GM19025 (cell line): ENCODE measurements at regions not wholly inside any gene's neighbourhood (a gene's known extent, or its start where the extent isn't known, plus 50 kb on each side); places are given as distances from the start of the nearest gene placed in this dataset.

ENCODE experiments used
- ATAC-seq: cut with Tn5 transposase; IDR thresholded peaks from one replicate; pipeline ENCODE4 v1.9.1; 2021; ENCODE audit warnings: mild to moderate bottlenecking, low read depth, moderate library complexity; ENCODE audit not compliant: unreplicated experiment

DNA sequence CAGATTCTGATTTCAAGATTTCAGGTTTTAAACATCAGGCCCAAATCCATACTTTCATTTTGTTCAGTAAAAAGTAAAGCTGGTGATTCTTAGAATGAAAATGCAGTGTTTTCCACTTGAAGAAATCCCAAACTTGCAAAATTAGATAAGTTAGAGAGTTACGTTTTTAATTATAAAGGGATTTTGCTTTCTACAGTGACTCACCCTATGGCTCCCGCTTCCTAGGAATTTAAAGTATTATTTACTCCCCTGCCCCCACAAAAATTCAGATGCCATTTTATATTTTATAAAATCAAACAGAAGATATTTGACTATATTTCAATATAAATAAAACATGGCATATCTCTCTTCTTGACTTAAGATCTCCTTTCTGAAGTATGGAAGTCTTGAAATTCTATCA lies 402.9 kb downstream of the ZSWIM6 start:
- ATAC-seq: no peak

DNA sequence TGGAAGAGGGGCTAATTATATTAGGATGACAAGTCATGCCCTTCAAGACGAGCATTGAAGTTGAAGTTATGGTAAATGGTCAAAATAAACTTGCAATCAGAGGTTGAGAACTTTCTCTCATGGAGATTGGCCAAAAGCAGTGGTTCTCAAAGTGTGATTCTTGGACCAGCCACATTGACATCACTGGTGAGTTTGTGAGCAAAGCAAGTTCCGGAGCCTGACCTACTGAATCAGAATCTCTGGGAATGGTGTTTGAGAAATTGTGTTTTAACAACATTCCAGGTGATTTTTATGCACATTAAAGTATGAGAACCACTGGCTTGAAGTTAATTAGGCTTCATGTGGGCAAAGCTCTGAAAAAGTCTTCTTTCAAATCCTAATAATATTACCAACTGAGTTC lies 403.5 kb downstream of the ZSWIM6 start:
- ATAC-seq: no peak

DNA sequence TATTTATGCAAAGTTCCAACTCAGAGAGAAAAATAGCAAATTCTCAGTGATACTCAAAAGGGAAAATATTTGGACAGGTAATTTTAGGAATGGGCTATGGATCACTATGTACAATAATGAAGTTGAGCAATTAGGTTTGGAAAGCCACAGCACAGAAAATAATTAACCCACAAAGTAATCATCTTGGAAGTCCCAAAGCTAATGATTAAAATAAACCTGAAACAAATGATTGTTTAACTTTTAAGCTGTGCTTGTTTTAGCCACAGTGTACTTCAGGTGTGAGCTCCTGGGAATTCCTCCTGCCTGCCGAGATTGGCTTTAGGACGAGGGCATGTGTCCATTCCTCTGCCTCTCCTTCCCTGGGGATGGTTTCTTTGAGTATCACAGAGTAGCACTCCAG lies 403.9 kb downstream of the ZSWIM6 start:
- no peak for ATAC-seq

DNA sequence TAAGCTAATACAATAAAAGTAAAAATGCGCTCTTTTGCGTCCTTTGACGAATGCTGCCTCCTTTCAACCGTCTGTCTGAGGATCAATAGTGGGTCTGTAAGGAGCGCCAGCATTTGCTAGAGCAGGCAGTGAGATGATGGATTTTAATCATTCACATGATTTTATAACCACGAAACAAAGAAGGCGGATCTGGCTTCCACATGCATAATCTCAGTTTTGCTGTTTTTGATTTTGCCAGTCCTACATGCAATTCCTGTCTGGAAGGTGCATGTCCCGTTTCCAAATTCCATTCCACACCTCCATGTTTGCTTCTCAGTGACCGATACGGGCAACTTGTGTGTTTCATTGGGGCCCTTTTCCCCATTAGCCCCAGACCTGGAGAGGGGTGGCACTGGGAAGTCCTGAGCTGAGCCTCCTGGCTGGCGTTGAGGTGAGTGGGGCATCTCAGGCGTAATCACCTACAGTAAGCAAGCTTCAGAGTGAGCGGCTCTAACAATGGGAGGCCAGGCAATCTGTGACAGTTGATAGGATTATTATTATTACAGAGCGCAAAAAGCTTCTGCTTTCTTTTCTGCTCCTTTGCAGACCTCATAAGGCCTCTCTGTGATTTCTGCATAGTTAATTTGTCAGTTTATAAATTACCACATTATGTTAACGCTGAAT lies 405.4 kb downstream of the ZSWIM6 start:
- ATAC-seq: no peak

DNA sequence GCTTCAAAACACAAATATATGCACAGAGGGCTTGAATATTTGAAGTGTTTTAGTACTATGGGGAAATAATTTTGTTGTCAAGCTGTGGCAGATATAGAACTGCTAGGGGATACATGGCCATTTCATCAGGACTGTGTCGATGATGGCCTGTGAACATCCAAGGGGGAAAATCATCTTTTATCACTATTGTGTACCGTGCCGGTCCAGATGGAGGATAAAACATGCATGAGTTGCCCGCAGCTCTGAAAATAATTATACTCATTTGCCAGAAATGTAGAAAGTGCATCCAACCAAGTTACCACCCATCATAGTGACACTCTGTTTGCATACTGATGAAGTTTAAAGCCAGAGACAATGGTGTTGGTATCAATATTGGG lies 405.9 kb downstream of the ZSWIM6 start:
- no peak for ATAC-seq

DNA sequence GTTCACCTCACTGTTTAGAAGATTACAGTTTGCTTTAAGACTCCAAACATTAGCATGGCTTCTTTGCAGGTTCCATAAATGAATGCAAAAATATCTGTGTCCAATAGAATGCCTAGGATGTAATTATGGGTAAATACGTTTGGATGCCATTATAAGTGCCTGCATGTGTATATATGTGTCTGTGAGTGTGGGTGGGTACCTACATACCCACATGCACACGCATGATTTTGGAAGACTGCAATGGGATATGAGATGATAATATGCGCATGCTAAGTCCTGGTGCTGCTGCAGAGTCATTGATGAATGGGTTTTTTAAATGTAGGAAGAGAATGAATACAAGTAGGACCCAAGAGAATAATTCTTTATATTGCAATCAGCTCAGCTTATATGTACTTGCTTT lies 406.4 kb downstream of the ZSWIM6 start:
- no peak for ATAC-seq

DNA sequence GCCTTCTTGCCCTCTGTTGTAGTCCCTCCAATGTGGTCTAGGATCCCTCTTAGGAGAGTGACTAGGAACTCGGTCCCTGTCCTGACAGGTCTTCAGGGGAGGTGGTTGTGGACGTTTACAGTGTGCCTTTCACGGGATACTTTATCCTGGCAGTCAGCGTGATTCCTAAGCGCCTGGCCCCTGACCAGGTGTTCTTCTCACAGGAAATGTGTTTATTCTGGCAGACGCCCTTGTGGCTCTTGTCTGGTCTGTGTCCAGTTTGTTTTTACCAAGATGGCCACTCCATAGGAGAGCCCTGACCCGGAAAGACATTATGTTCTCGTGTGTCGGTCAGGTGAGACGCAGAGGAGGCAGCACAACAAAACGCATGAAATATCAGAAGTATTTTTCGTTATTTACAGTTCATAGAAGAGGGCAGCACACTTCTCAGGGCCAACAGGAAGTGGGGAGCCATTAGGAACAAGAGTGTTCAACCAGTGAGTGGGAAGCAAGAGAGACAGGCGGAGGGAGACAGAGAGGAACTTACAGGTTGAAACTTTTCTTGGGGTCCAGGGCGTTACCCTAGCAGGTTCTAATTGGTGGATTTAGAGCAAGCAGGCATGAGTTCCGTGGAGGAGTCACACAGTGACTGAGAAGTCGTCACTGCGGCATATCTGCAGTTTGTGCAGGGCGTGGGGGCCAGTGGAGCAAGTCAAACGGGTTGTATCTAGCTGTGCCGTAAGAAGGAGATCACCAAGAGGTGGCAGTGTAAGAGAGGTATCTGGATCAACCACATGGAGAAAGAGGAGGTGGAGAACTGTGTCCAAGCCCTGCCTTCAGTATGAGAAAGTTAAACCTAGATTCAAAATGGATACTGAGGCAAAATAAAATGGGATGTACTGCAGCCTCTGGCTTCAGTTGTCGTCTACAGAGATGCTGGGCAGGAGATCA lies 412.9 kb downstream of the ZSWIM6 start:
- ATAC-seq: no peak

DNA sequence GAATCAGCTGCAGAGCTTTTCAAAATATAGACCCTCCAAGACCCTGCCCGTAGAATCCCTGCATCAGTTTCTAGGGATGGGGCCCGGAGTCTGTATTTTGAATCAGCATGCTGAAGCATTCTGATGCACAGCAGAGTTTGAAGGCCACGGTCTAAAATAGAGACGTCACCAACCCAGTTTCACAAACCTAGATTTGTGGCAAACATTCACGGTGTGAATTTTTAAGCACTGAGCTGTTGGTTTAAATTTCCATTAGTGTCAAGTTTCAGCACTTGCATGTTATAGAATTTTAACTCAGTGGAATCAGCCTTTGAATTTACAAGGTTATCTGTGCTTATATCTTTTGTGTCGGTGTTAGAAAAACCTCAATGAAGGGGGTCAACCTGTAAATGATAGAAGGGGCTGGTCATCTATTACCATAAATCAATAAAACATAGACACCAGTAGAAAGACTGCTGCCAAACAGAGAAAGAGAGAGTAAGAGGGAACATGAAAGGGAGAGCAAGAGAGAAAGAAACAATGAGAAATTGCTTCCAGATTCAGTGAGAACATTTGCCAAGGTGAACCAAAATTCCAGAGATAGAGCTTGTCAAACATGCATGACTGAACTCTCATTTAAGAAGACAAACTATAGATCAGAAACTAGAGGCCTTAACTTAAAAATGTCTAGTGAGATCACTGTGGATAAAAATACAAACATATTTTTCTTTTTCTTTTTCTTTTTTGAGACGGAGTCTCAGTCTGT lies 414.9 kb downstream of the ZSWIM6 start:
- ATAC-seq: no peak

DNA sequence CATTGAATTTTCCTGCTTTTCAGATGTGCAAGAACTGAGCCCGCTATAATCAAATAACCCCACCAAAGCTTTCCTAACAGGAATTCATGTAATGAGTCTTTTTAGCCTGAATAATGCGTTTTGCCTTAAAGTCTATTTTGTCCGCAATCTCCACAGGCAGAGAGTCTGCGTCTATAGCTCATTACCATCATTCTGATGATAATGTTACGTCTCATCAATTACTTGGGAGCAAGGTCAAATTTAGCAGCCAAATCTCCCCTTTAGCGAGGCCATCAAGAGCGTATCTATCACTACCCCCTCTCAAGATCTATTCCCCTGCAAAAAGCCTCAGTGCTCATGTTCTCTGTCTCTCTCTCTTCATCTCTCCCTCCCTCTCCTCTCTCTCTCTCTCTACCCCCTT lies 416.1 kb downstream of the ZSWIM6 start:
- no peak for ATAC-seq

DNA sequence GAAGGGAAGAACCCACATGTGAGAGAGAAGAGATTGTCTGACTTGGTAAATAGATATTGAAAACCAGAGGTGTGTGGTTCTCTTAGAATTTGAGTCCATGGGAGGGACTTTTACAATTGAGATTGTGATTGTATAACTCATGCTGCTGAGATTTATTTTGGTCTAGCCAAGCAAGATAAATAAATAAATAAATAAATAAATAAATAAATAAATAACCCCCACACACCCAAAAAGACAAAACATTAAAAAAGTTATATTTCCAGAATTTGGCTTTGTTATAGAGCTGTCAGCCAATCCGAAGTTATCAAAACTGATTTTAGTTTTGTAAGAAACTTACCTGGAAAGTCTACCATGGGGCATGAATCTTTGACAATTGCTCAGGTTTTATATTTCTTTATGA lies 416.6 kb downstream of the ZSWIM6 start:
- no peak for ATAC-seq

DNA sequence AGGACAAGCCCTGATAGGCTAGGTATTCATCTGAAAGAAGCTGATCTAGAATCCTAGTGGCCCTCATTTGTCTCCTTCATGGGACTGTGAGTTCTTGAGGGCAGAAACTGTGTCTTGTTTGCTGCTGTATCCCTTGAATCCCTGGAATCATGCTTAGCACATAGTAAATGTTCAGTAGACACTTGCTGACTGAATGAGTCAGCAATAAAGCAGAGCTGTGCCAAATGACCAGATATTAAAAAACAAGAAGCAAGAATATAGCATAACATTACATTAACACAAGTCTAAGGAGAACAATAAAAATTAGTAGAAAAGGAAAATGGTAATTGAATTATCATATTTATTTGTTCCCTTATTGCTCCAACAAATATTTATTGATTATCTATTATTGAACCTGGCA lies 420.5 kb downstream of the ZSWIM6 start:
- ATAC-seq: no peak

DNA sequence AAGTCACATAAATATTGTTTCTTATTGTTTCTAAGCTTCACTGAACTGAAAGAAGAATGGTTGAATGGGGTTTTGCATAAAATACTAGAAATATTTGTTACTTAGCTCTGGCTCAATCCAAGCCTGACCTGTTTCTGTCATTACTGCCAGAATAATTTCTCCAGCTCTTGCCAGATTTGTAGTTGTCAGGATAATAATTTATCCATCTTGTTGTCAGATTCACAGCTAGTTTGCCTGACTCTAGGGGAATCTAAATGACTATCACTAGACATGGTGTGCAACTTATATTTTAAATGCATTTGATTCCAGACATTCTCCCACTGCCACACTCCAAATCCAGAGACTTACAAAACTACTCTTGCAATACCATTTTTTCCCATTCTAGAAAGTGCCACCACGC lies 422.7 kb downstream of the ZSWIM6 start:
- ATAC-seq: no peak

DNA sequence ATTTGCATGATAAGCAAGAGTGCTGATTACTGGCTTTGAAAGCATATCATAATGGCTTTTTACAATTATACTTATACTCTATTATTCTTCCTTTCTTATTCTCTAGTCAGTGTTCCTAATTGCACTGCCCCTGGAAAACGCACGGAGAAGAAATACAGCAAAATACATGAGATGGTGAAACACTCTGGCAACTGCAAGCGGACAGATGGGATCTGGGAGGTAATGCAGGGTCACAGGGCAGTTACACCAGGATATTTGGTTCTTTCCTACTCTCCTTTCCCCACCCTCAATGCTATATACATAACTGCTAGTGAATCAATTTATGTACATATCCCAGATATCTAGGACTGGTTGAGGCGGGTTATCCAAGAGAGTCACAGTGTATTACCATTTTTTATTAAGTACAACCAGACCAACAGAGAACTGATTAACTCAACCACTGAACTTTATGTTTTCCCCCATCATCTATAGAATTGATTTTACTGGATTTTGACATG lies 423.7 kb downstream of the ZSWIM6 start:
- ATAC-seq: no peak

DNA sequence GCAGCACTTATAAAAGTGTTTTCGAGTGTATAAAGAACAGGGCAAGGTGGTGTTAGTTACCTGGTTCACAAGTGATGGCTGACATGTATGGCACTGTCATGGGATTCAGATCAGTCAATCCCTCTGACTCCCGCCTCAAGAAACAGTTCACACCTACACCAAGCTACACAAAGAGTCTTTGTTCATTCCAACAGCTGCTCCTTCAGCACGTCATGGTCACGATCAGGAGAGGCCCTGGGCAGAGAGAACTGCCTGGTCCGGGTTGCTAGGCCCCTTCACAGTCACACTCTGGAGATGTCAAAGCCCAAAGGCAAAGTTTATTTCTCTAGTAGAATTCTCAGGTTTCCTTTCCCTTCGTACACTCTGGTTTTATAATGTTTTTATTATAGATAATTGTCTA lies 426.7 kb downstream of the ZSWIM6 start:
- ATAC-seq: no peak

DNA sequence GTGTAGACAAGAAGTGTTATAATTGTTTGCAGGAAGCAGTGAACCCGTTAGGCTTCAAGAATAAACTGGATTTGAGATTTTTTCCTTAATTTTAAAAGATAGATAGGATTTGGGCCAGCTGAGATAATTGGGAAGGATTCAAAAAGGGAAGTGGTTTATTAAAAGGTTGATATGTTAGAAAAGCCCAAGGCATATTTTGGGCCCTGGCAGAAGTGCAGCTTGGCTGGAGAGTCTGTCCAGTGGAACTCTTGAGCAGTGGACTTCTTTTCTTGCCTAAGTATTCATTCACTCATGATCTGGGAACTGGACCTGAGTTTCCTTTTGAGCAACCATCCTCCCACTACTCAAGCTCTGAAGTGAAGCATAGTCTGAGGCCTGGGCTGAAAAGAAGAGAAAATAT lies 433.4 kb downstream of the ZSWIM6 start:
- ATAC-seq: no peak

DNA sequence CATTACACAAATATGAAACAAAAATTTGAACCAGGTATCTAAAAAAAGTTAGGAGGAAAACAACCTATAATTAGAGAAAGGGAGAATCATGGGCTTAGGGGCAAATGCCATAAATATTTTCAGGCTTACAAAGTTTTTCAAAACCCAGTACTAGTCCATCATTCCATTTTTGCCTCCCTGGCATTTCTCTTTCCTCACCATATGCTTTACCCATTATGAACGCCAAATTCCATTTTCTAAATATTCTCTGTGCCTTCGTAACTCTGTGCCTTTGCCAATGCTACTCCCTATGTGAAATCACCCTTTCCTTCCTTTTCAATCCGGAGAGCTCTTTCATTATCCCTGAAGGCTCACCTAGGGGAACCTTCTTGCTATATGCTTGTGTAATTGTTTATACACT lies 434.1 kb downstream of the ZSWIM6 start:
- ATAC-seq: no peak

DNA sequence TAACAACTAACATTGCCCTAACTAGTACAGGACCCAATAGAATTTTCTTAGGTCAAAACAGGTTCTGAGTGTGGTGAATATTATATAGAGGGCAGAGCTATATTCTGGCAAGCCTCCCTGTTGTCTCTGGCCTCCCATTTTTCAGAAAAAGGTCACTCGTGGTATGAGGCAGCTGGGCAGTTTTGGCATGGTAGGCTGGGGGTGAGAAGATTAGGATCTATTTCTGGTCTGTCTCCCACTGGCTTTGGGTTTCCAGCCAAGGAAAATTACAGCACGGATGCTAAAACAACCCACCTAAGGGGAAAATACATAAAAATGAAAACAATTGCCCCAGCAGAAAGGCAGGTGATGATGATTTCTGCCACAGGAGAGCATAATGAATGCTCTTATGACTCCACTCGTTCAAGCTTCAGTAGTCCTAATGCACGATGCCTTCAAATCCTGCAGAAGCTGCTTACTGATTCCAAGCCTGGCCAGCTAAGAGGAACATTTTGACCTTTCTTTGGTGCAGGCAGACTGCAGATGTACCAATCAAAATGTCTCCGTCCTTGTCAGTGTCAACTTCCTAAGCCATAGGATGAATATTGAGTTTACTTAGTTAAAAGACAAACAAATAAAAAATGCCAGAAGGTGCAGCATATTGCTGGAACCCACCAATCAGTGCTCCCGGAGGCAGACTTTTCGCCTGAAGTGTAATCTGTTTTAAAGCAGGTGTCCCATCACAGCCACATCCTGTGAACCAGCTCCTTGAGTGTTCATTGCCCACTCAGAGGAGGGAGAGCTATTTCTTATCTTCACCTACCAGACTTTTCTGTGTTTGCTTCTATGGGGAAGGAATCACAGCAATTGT lies 435.4 kb downstream of the ZSWIM6 start:
- no peak for ATAC-seq

DNA sequence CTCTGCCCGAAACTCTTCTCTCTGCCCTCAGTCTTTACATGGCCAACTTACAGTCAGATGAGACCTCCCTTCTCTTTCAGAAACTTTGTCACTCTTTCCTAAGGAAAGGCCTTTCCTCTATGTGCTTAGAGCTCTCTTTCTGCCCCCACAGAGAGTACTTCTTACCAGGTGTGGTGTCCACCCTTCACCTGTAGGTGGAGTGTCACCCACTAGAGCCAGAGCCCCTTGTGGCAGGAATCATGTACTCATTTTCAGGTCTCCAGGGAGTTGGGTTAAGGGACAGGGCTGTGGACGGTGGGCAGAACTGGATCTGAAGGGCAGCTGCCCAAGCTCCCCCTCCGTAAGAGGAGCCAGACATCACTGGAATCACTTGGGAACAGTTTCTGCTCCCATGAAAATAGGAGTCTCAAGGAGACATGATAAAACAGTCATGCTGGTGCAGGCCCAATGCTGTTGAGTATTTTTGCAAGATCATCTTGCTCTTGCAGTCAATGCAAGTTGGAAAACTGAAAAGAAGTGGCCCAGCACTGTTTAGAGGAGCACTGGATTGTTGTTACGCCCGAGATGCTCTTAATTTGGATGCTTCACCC lies 436.7 kb downstream of the ZSWIM6 start:
- peak; percentile 89 for ATAC-seq

DNA sequence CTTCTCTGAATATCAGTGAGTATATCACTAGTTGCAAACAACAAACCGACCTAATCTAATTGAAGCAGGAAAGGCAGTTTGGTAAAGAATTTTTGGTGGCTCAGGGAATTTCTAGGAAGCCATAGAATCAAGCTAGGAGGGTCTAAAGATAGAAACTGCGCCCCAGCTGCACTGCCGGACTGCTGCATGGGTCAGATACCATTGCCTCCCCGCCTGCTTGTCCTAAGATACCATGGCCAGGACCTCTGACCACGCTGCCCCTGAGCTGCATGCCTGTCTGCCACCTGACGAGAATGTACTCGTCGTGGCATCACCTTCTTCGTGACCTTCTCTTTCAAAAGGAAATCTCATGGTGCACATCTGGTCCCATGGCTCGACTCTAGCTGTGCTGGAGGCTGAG lies 439.0 kb downstream of the ZSWIM6 start:
- no peak for ATAC-seq

DNA sequence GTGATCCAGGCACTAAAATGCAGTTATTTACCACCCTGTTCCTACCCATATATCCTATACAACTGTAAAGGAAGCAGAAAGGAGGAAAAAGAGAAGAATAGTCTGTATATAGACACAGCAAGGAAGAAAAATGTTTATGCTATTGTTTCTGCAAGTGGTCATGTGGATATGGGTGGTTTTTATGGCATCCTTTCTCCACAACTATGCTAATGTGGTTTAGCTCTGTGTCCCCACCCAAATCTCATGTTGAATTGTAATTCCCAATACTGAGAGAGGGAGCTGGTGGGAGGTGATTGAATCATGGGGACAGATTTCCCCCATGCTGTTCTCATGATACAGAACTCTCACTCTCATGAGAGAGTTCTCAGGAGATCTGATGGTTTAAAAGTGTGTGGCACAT lies 439.8 kb downstream of the ZSWIM6 start:
- ATAC-seq: no peak
